PC-9 (cell line): ENCODE measurements at regions not wholly inside any gene's neighbourhood (a gene's known extent, or its start where the extent isn't known, plus 50 kb on each side); places are given as distances from the start of the nearest gene placed in this dataset.

Experiments used
- BruUV-seq: library from RNA; stranded (reverse); fragments of 400-500 nt; replicated peaks from 2 replicates; lab custom pipeline; 2021; lab: Mats Ljungman, UMichigan
- CTCF ChIA-PET: fragments of 300-600 bp; sonication (Branson Sonifier 250); formaldehyde crosslinking; loops from one replicate; lab custom pipeline; 2022; ENCODE audit warnings: antibody characterized with exemption; lab: Charles Lee
- POLR2A ChIA-PET: fragments of 300-600 bp; sonication (Branson Sonifier 250); formaldehyde crosslinking; loops from one replicate; lab custom pipeline; 2022; ENCODE audit warnings: antibody characterized with exemption; ENCODE audit not compliant: unreplicated experiment; lab: Charles Lee
- DNase-seq, 2 experiments: peaks; one replicate each; pipeline versions ENCODE4 v3.0.0 to v3.0.0-alpha.2; 2015 to 2022; ENCODE audit warnings: mixed read lengths in 1 of 2
- H2AFZ ChIP-seq: fragments of 200-600 bp; sonication (generic); 2 replicates; pipeline ENCODE4 v1.8.1; 2017; ENCODE audit warnings: antibody characterized with exemption
- H3F3A ChIP-seq: fragments of 200-600 bp; sonication (generic); 2 replicates; pipeline ENCODE4 v1.8.1; 2017; ENCODE audit warnings: antibody characterized with exemption, mild to moderate bottlenecking, low read depth; ENCODE audit not compliant: insufficient read depth
- H3K27ac ChIP-seq: fragments of 200-600 bp; sonication (generic); 2 replicates; pipeline ENCODE4 v1.6.1; 2016; ENCODE audit warnings: mixed run types
- H3K27me3 ChIP-seq: fragments of 200-600 bp; sonication (generic); 2 replicates; pipeline ENCODE4 v1.6.1; 2016; ENCODE audit warnings: low read depth, mixed run types; ENCODE audit not compliant: insufficient read depth
- H3K36me3 ChIP-seq: fragments of 200-600 bp; sonication (generic); 2 replicates; pipeline ENCODE4 v1.6.1; 2016; ENCODE audit warnings: low read depth, mixed run types
- H3K4me1 ChIP-seq: fragments of 200-600 bp; sonication (generic); replicated peaks from 2 replicates; pipeline ENCODE4 v1.6.1; 2016; ENCODE audit warnings: mixed run types; ENCODE audit not compliant: insufficient read depth
- H3K4me2 ChIP-seq: fragments of 200-600 bp; sonication (generic); 2 replicates; pipeline ENCODE4 v1.6.1; 2017; ENCODE audit warnings: mixed run types
- H3K4me3 ChIP-seq: fragments of 200-600 bp; sonication (generic); 2 replicates; pipeline ENCODE4 v1.6.1; 2016; ENCODE audit warnings: mixed run types
- H3K79me2 ChIP-seq: fragments of 200-600 bp; sonication (generic); 2 replicates; pipeline ENCODE4 v1.6.1; 2017; ENCODE audit warnings: low read depth, mixed run types
- H3K9me2 ChIP-seq: fragments of 200-600 bp; sonication (generic); 2 replicates; pipeline ENCODE4 v1.8.1; 2017; ENCODE audit warnings: mild to moderate bottlenecking; ENCODE audit not compliant: insufficient read depth
- H3K9me3 ChIP-seq: fragments of 200-600 bp; sonication (generic); 2 replicates; pipeline ENCODE4 v1.8.1; 2016; ENCODE audit warnings: low read depth; ENCODE audit not compliant: insufficient read depth
- H4K20me1 ChIP-seq: fragments of 200-600 bp; sonication (generic); 2 replicates; pipeline ENCODE4 v1.8.1; 2017; ENCODE audit not compliant: insufficient read depth
- CTCF ChIP-seq: fragments of 200-600 bp; sonication (generic); conservative IDR thresholded peaks from 2 replicates; pipeline ENCODE4 v1.6.1; 2017; ENCODE audit warnings: mixed run types, antibody characterized with exemption, mild to moderate bottlenecking, moderate library complexity
- EZH2 ChIP-seq: fragments of 200-600 bp; sonication (generic); IDR thresholded peaks from 2 replicates; pipeline ENCODE4 v1.8.0; 2017; ENCODE audit warnings: antibody characterized with exemption, low read depth
- intact Hi-C: fragments of 100-400 bp; cut with micrococcal nuclease; formaldehyde crosslinking; loops from one replicate; pipeline ENCODE4 v1.10.0; 2022; ENCODE audit not compliant: unreplicated experiment

- POLR2A ChIA-PET = no interaction called here
- Histone ChIP-seq H3K36me3 (no peaks in the 10 kb centered on the region), H3K9me2 (no peaks in the 10 kb centered on the region), H3K4me2 (no peak overlapping the region), H3F3A (no peaks in the 10 kb centered on the region), H3K4me1 (no peaks in the 10 kb centered on the region), H3K9me3 (no peaks in the 10 kb centered on the region), H4K20me1 (no peaks in the 10 kb centered on the region), H3K4me3 (no peak overlapping the region), H3K79me2 (no peaks in the 10 kb centered on the region), H3K27ac (no peak overlapping the region), H3K27me3 (no peaks in the 10 kb centered on the region), H2AFZ (no peak overlapping the region)
- BruUV-seq = no TSS peak
- TF ChIP-seq CTCF (no peak), EZH2 (no peak)
- intact Hi-C loops = no loop called here
- no peak for DNase-seq
- CTCF ChIA-PET = no interaction called here
Measured at GRCh38 chr3:30523366-30523765, 83.0 kb upstream of the TGFBR2 start.

- intact Hi-C loops = no loop called here
- Histone ChIP-seq H3K4me1 (no peaks in the 10 kb centered on the region), H3F3A (no peaks in the 10 kb centered on the region), H3K4me3 (no peak overlapping the region), H3K79me2 (no peaks in the 10 kb centered on the region), H3K9me3 (no peaks in the 10 kb centered on the region), H4K20me1 (no peaks in the 10 kb centered on the region), H3K4me2 (no peak overlapping the region), H3K27ac (no peak overlapping the region), H3K36me3 (no peaks in the 10 kb centered on the region), H3K27me3 (no peaks in the 10 kb centered on the region), H3K9me2 (no peaks in the 10 kb centered on the region), H2AFZ (no peak overlapping the region)
- DNase-seq = no peak
- ChIA-PET CTCF (no interaction called here), POLR2A (no interaction called here)
- TF ChIP-seq EZH2 (no peak), CTCF (no peak)
- BruUV-seq = no TSS peak
Measured at GRCh38 chr3:30524357-30525040, 81.9 kb upstream of the TGFBR2 start.

- Histone ChIP-seq H3K27me3 (no peaks in the 10 kb centered on the region), H3K4me1 (no peaks in the 10 kb centered on the region), H3K79me2 (no peaks in the 10 kb centered on the region), H2AFZ (no peak overlapping the region), H3K4me2 (no peak overlapping the region), H3K9me3 (no peaks in the 10 kb centered on the region), H3K36me3 (no peaks in the 10 kb centered on the region), H3K9me2 (no peaks in the 10 kb centered on the region), H3F3A (no peaks in the 10 kb centered on the region), H3K27ac (no peak overlapping the region), H3K4me3 (no peak overlapping the region), H4K20me1 (no peaks in the 10 kb centered on the region)
- intact Hi-C loops = no loop called here
- no TSS peak for BruUV-seq
- no peak for DNase-seq
- ChIA-PET POLR2A (no interaction called here), CTCF (interaction anchor here (0.7 kb wide), 1 partner anchor 953 kb away, joined by 10 read pairs; no protein-coding TSS in a partner anchor)
- TF ChIP-seq EZH2 (no peak), CTCF (no peak)
Measured at GRCh38 chr3:30526031-30526430, 80.4 kb upstream of the TGFBR2 start.
